ENCODE measurements at regions not wholly inside any gene's neighbourhood (a gene's known extent, or its start where the extent isn't known, plus 50 kb on each side); places are given as distances from the start of the nearest gene placed in this dataset.

GRCh38 chr11:95676308-95676707 lies 113.3 kb downstream of the FAM76B start:
- Histone ChIP-seq H3K4me1 (peaks cover 15% of the 10 kb centered on the region), H3K36me3 (no peaks in the 10 kb centered on the region), H3K27me3 (no peaks in the 10 kb centered on the region), H3K9me3 (no peaks in the 10 kb centered on the region), H3K27ac (peak overlapping the region; percentile 33), H3K4me3 (no peak overlapping the region)
- DNase-seq (ENCODE audit: extremely low spot score in 2 of 2) = no peak
- TF ChIP-seq POLR2AphosphoS5 (IDR thresholded peaks at IDR 0.05; ENCODE audit: insufficient read depth in 1 of 2, low read depth in 1 of 2) = no peak
- intact Hi-C loops (cut with DNase I) = no loop called here

- peaks cover 8% of the 10 kb centered on the region for H3K4me1 ChIP-seq
- no peak overlapping the region for H3K4me3 ChIP-seq
- no peaks in the 10 kb centered on the region for H3K9me3 ChIP-seq
- DNase-seq (ENCODE audit: extremely low spot score in 2 of 2) = no peak
- intact Hi-C loops (cut with DNase I) = no loop called here
- no peaks in the 10 kb centered on the region for H3K27me3 ChIP-seq
- TF ChIP-seq, protein P1, sequence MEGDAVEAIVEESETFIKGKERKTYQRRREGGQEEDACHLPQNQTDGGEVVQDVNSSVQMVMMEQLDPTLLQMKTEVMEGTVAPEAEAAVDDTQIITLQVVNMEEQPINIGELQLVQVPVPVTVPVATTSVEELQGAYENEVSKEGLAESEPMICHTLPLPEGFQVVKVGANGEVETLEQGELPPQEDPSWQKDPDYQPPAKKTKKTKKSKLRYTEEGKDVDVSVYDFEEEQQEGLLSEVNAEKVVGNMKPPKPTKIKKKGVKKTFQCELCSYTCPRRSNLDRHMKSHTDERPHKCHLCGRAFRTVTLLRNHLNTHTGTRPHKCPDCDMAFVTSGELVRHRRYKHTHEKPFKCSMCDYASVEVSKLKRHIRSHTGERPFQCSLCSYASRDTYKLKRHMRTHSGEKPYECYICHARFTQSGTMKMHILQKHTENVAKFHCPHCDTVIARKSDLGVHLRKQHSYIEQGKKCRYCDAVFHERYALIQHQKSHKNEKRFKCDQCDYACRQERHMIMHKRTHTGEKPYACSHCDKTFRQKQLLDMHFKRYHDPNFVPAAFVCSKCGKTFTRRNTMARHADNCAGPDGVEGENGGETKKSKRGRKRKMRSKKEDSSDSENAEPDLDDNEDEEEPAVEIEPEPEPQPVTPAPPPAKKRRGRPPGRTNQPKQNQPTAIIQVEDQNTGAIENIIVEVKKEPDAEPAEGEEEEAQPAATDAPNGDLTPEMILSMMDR (IDR thresholded peaks at IDR 0.05) = no peak
- TF ChIP-seq POLR2A (IDR thresholded peaks at IDR 0.05) (no peak), POLR2AphosphoS5 (IDR thresholded peaks at IDR 0.05; ENCODE audit: insufficient read depth in 1 of 2, low read depth in 1 of 2) (no peak)
- peak overlapping the region; percentile 33 for H3K27ac ChIP-seq
- no peaks in the 10 kb centered on the region for H3K36me3 ChIP-seq
These were observed 114.0 kb downstream of the FAM76B start for GRCh38 chr11:95675585-95675984.

DNA sequence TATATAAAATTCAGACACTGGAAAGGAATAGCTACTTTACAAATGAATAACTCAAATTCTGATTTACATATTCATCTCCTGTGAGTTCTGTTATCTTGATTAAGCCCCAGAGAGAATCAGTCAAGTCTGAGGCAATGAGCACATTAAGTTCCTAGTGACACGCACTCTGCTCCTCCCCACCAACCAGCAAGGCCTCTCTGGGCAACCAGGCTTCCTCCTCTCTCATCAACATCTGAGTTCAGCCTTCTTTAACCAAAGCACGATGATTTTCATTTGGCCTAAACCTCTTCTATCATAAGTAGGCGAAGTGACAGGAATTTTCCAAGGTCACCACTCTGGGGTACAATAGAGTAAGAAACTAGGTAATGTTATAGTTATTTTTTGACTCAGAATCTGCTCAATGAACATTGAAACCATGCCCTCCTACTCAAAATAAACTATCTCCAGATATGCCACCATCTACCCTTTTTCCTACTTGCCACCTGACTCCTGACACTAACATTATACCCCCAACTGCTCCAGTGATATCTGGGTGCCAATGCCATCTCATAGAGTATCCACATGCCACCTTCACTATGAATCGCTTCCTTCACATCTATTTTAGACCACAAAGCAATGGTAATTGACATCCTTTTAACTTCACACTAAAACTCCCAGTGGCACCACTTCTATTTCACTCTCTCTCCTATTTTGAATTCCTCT lies 114.8 kb downstream of the FAM76B start:
- peaks cover under 1% of the 10 kb centered on the region for H3K4me1 ChIP-seq
- no peaks in the 10 kb centered on the region for H3K9me3 ChIP-seq
- no peaks in the 10 kb centered on the region for H3K36me3 ChIP-seq
- no peak overlapping the region for H3K27ac ChIP-seq
- DNase-seq (ENCODE audit: extremely low spot score in 2 of 2) = no peak
- H3K4me3 ChIP-seq = no peak overlapping the region
- H3K27me3 ChIP-seq = no peaks in the 10 kb centered on the region
- intact Hi-C loops (cut with DNase I) = no loop called here
- TF ChIP-seq, protein P1 (IDR thresholded peaks at IDR 0.05) = no peak
- TF ChIP-seq POLR2AphosphoS5 (IDR thresholded peaks at IDR 0.05; ENCODE audit: insufficient read depth in 1 of 2, low read depth in 1 of 2) = no peak
- no peak for TF ChIP-seq POLR2A (IDR thresholded peaks at IDR 0.05)

- Histone ChIP-seq H3K27ac (no peak overlapping the region), H3K27me3 (no peaks in the 10 kb centered on the region), H3K4me3 (no peak overlapping the region), H3K9me3 (no peaks in the 10 kb centered on the region), H3K4me1 (no peaks in the 10 kb centered on the region), H3K36me3 (no peaks in the 10 kb centered on the region)
- no peak for TF ChIP-seq POLR2AphosphoS5 (IDR thresholded peaks at IDR 0.05; ENCODE audit: insufficient read depth in 1 of 2, low read depth in 1 of 2)
- TF ChIP-seq POLR2A (IDR thresholded peaks at IDR 0.05) = no peak
- TF ChIP-seq, protein P1 (IDR thresholded peaks at IDR 0.05) = no peak
- intact Hi-C loops (cut with DNase I) = no loop called here
- DNase-seq (ENCODE audit: extremely low spot score in 2 of 2) = no peak
These were observed 117.8 kb downstream of the FAM76B start for GRCh38 chr11:95671768-95672167.

GRCh38 chr11:95668131-95668530 lies 121.5 kb downstream of the FAM76B start:
- DNase-seq (ENCODE audit: extremely low spot score in 2 of 2) = no peak
- peak overlapping the region; percentile 36 for H3K27ac ChIP-seq
- TF ChIP-seq, protein P1 (IDR thresholded peaks at IDR 0.05) = no peak
- TF ChIP-seq POLR2AphosphoS5 (IDR thresholded peaks at IDR 0.05; ENCODE audit: insufficient read depth in 1 of 2, low read depth in 1 of 2) = no peak
- TF ChIP-seq POLR2A (IDR thresholded peaks at IDR 0.05) = no peak
- H3K9me3 ChIP-seq = no peaks in the 10 kb centered on the region
- H3K4me1 ChIP-seq = no peaks in the 10 kb centered on the region
- H3K27me3 ChIP-seq = no peaks in the 10 kb centered on the region
- intact Hi-C loops (cut with DNase I) = no loop called here
- H3K4me3 ChIP-seq = no peak overlapping the region
- H3K36me3 ChIP-seq = no peaks in the 10 kb centered on the region
